Tibial artery (tissue), 4 donors: ENCODE measurements at regions not wholly inside any gene's neighbourhood (a gene's known extent, or its start where the extent isn't known, plus 50 kb on each side); places are given as distances from the start of the nearest gene placed in this dataset.

Experiments
- DNase-seq, 2 donors: peaks; one replicate each; pipeline ENCODE4 v3.0.0-alpha.2; 2019
- H3K27ac ChIP-seq, 2 donors: fragments of 200-600 bp; sonication (generic) in 1 of 2; 1 replicate in 1 of 2; 2 replicates in 1 of 2; pipeline ENCODE4 v1.5.1; 2018 to 2019; ENCODE audit warnings: mild to moderate bottlenecking in 1 of 2
- H3K27me3 ChIP-seq, 2 donors: fragments of 200-600 bp; sonication (generic) in 1 of 2; one replicate each; pipeline versions ENCODE4 v1.5.1 to v1.6.0; 2016 to 2019
- H3K36me3 ChIP-seq, 3 donors: fragments of 200-600 bp; sonication (generic) in 2 of 3; one replicate each; pipeline ENCODE4 v1.5.1; 2016 to 2019; ENCODE audit warnings: mild to moderate bottlenecking in 2 of 3
- H3K4me1 ChIP-seq, 4 donors: fragments of 200-600 bp; sonication (generic) in 2 of 4; 1 replicate in 3 of 4; 2 replicates in 1 of 4; pipeline ENCODE4 v1.5.1; 2016 to 2019
- H3K4me3 ChIP-seq, 2 donors: fragments of 200-600 bp; sonication (generic) in 1 of 2; 1 replicate in 1 of 2; 2 replicates in 1 of 2; pipeline ENCODE4 v1.5.1; 2018 to 2019; ENCODE audit warnings: mild to moderate bottlenecking in 2 of 2
- H3K9me3 ChIP-seq, 3 donors: fragments of 200-600 bp; sonication (generic) in 1 of 3; one replicate each; pipeline ENCODE4 v1.5.1; 2016 to 2019
- CTCF ChIP-seq, 2 experiments: fragments of 200-600 bp in 1 of 2; fragments of 450-650 bp in 1 of 2; IDR thresholded peaks; one replicate each; pipeline ENCODE4 v1.5.1; 2017 to 2019; ENCODE audit warnings: antibody characterized with exemption in 2 of 2, mild to moderate bottlenecking in 1 of 2, moderate library complexity in 1 of 2
- intact Hi-C: fragments of 100-400 bp; cut with DNase I; formaldehyde crosslinking; loops from one replicate; pipeline ENCODE4 v1.15.0; 2023; ENCODE audit warnings: low total_unique reads

- H3K9me3 ChIP-seq, result peaks cover 0 to 37% (median 9%) of the 10 kb centered on the region in 3 donors
- no peaks in the 10 kb centered on the region for H3K27me3 ChIP-seq
- DNase-seq, result no peak
These were observed 2287.0 kb downstream of the TP53TG3F start for GRCh38 chr16:35746281-35746962.

GRCh38 chr16:35746963-35747657, 2287.7 kb downstream of the TP53TG3F start:
- H3K27me3 ChIP-seq, result no peaks in the 10 kb centered on the region
- H3K36me3 ChIP-seq, result no peaks in the 10 kb centered on the region
- no peaks in the 10 kb centered on the region for H3K4me1 ChIP-seq
- intact Hi-C loops, result no loop called here
- no peak for DNase-seq
- H3K27ac ChIP-seq, result no peak overlapping the region
- H3K4me3 ChIP-seq, result no peak overlapping the region
- H3K9me3 ChIP-seq, result peaks cover 0 to 37% (median 9%) of the 10 kb centered on the region in 3 donors
- no peak for TF ChIP-seq CTCF (IDR thresholded peaks at IDR 0.05)

More at GRCh38 chr16:35746281-35746962, 2287.0 kb downstream of the TP53TG3F start:
- TF ChIP-seq CTCF (IDR thresholded peaks at IDR 0.05), result no peak
- Histone ChIP-seq H3K4me3 (no peak overlapping the region), H3K36me3 (no peaks in the 10 kb centered on the region), H3K27ac (no peak overlapping the region), H3K4me1 (no peaks in the 10 kb centered on the region)
- intact Hi-C loops, result no loop called here

DNA sequence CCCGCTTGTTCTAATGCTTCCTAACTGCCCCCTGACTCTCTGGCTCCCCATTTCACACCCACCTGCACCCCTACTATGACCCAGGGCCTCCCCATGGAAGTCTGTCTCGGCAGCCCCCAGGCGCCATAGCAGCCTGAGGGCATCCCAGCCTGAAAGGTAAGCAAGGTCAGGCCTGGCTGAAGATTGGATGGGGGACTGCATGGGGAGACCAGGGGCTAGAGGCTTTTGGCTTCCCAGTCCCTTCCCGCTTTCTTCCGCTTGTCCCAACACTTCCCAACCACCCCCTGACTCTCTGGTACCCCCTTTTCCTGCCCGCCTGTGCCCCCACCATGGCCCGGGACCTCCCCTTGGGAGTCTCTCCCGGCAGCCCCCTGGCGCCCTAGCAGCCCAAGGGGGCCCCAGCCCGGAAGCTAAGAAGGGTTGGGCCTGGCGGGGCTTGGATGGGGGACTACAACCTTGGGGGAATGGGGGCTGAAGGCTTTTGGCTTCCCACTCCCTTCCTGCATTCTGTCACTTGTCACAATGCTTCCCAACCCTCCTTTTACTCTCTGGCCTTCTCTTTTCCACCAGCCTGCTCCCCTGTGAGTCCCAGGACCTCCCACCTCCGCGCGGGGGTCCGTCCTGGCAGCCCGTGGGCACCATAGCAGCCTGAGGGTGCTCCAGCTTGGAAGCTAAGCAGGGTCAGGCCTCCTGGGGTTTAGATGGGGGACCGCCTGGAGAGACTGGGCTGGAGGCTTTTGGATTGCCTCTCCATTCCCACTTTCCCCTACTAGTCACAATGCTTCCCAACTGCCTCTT, 2288.4 kb downstream of the TP53TG3F start:
- Histone ChIP-seq H3K9me3 (peaks cover 0 to 36% (median 9%) of the 10 kb centered on the region in 3 donors), H3K27me3 (no peaks in the 10 kb centered on the region), H3K4me1 (no peaks in the 10 kb centered on the region), H3K4me3 (no peak overlapping the region), H3K27ac (no peak overlapping the region), H3K36me3 (no peaks in the 10 kb centered on the region)
- intact Hi-C loops, result no loop called here
- no peak for TF ChIP-seq CTCF (IDR thresholded peaks at IDR 0.05)
- DNase-seq, result no peak

GRCh38 chr16:35748621-35749252, 2289.3 kb downstream of the TP53TG3F start:
- H3K9me3 ChIP-seq, result peaks cover 0 to 38% (median 9%) of the 10 kb centered on the region in 3 donors
- TF ChIP-seq CTCF (IDR thresholded peaks at IDR 0.05), result no peak
- no peak overlapping the region for H3K4me3 ChIP-seq
- no peaks in the 10 kb centered on the region for H3K36me3 ChIP-seq
- H3K4me1 ChIP-seq, result no peaks in the 10 kb centered on the region
- intact Hi-C loops, result no loop called here
- no peak for DNase-seq
- H3K27me3 ChIP-seq, result no peaks in the 10 kb centered on the region
- H3K27ac ChIP-seq, result no peak overlapping the region
